ENCODE measurements at regions not wholly inside any gene's neighbourhood (a gene's known extent, or its start where the extent isn't known, plus 50 kb on each side); places are given as distances from the start of the nearest gene placed in this dataset.

- no peak for DNase-seq
- no peak for ATAC-seq (ENCODE audit: insufficient read depth, low FRiP score)
- no peaks in the 10 kb centered on the region for H3K36me3 ChIP-seq (ENCODE audit: control insufficient read depth in 4 of 4, insufficient read depth in 4 of 4, low read length in 4 of 4)
Observed at GRCh38 chr2:39568116-39568515, 97.6 kb upstream of the TMEM178A start.

GRCh38 chr2:39568561-39569006 is 97.1 kb upstream of the TMEM178A start:
- H3K27ac ChIP-seq (ENCODE audit: low read depth in 1 of 2, low read length in 1 of 2), result peak overlapping the region in 1 of 2 donors; percentile 32
- H3K27me3 ChIP-seq (ENCODE audit: control insufficient read depth in 3 of 3, insufficient read depth in 3 of 3, low read length in 2 of 3), result no peaks in the 10 kb centered on the region
- no peaks in the 10 kb centered on the region for H3K36me3 ChIP-seq (ENCODE audit: control insufficient read depth in 4 of 4, insufficient read depth in 4 of 4, low read length in 4 of 4)
- no peak for ATAC-seq (ENCODE audit: insufficient read depth, low FRiP score)
- no peak overlapping the region for H3K4me3 ChIP-seq
- WGBS, 2 donors, result 60 to 69% methylated on average over 3 of the region's 3 CpGs
- no peak for TF ChIP-seq CTCF (IDR thresholded peaks at IDR 0.05; ENCODE audit: control extremely low read depth, extremely low read depth)
- DNase-seq, result peak in 2 of 3 donors; percentile 81 to 90
- peaks cover 7 to 26% (median 18%) of the 10 kb centered on the region in 5 donors for H3K4me1 ChIP-seq (ENCODE audit: control insufficient read depth in 5 of 5, insufficient read depth in 5 of 5, low read length in 5 of 5)
- no peak overlapping the region for H3K9ac ChIP-seq (ENCODE audit: insufficient read depth in 1 of 2, low read length in 2 of 2)
- peaks cover 0 to 7% (median 3%) of the 10 kb centered on the region in 4 donors for H3K9me3 ChIP-seq (ENCODE audit: control insufficient read depth in 4 of 4, insufficient read depth in 3 of 4, low read length in 3 of 4)

More at GRCh38 chr2:39568116-39568515, 97.6 kb upstream of the TMEM178A start:
- Histone ChIP-seq H3K27me3 (ENCODE audit: control insufficient read depth in 3 of 3, insufficient read depth in 3 of 3, low read length in 2 of 3) (no peaks in the 10 kb centered on the region), H3K27ac (ENCODE audit: low read depth in 1 of 2, low read length in 1 of 2) (no peak overlapping the region), H3K9ac (ENCODE audit: insufficient read depth in 1 of 2, low read length in 2 of 2) (no peak overlapping the region), H3K9me3 (ENCODE audit: control insufficient read depth in 4 of 4, insufficient read depth in 3 of 4, low read length in 3 of 4) (peaks cover 0 to 7% (median 4%) of the 10 kb centered on the region in 4 donors), H3K4me3 (no peak overlapping the region), H3K4me1 (ENCODE audit: control insufficient read depth in 5 of 5, insufficient read depth in 5 of 5, low read length in 5 of 5) (peaks cover 7 to 26% (median 18%) of the 10 kb centered on the region in 5 donors)
- 87 to 90% methylated on average over 5 of the region's 5 CpGs for WGBS, 2 donors
- TF ChIP-seq CTCF (IDR thresholded peaks at IDR 0.05; ENCODE audit: control extremely low read depth, extremely low read depth), result no peak

GRCh38 chr2:39570130-39570555 is 95.6 kb upstream of the TMEM178A start:
- H3K4me1 ChIP-seq (ENCODE audit: control insufficient read depth in 5 of 5, insufficient read depth in 5 of 5, low read length in 5 of 5), result peaks cover 7 to 26% (median 18%) of the 10 kb centered on the region in 5 donors

More at GRCh38 chr2:39570130-39570555, 95.6 kb upstream of the TMEM178A start:
- Histone ChIP-seq H3K9me3 (ENCODE audit: control insufficient read depth in 4 of 4, insufficient read depth in 3 of 4, low read length in 3 of 4) (no peaks in the 10 kb centered on the region), H3K4me3 (no peak overlapping the region), H3K9ac (ENCODE audit: insufficient read depth in 1 of 2, low read length in 2 of 2) (no peak overlapping the region), H3K27ac (ENCODE audit: low read depth in 1 of 2, low read length in 1 of 2) (no peak overlapping the region), H3K36me3 (ENCODE audit: control insufficient read depth in 4 of 4, insufficient read depth in 4 of 4, low read length in 4 of 4) (no peaks in the 10 kb centered on the region), H3K27me3 (ENCODE audit: control insufficient read depth in 3 of 3, insufficient read depth in 3 of 3, low read length in 2 of 3) (no peaks in the 10 kb centered on the region)
- 90 to 92% methylated on average over 1 of the region's 1 CpG for WGBS, 2 donors
- TF ChIP-seq CTCF (IDR thresholded peaks at IDR 0.05; ENCODE audit: control extremely low read depth, extremely low read depth), result no peak
- ATAC-seq (ENCODE audit: insufficient read depth, low FRiP score), result no peak
- no peak for DNase-seq

Data from lung (tissue), 11 donors.